ENCODE measurements at regions not wholly inside any gene's neighbourhood (a gene's known extent, or its start where the extent isn't known, plus 50 kb on each side); places are given as distances from the start of the nearest gene placed in this dataset.

DNA sequence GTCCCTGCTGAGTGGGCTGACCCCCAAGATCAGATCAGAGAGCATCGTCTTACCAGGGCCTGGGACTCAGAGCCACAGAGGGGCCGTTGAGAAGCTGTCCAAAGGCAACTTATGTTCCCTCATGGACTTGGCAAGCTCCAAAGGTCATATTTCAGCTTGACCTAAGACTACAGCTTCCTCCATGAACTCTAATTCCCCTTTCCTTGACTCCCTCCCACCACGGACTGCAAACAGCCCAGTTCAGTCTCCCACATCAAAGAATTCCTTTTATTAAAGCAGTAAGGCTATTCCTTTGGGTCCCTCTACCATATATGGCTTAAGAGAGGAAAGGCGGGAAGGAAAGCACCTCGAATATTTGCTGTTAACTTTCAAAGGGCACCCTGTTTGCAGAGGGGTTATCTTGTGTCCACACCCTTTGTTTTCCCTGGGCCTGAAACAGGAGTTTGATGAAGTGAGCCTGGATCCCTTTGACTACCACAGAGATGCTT lies 146.1 kb upstream of the THBS1 start:
- no peak for DNase-seq

DNA sequence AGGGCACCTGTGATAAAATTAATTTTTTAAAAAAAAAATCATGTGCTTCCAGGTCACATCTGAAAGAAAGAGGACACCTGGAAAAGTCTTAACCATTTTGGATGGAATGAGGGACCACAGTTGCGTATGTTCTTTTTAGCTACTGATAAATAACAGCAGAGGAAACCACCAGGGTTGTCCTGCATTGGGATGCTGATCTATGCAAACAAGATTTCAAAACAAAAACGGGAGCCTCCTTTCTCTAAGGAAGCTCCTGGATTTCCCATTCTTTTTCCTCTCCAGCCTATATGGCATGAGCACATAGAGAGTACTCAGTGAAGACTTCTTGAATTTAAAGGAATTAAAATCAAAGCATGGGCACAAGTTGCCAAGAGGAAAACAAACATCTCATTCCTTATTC lies 145.6 kb upstream of the THBS1 start:
- no peak for DNase-seq

DNA sequence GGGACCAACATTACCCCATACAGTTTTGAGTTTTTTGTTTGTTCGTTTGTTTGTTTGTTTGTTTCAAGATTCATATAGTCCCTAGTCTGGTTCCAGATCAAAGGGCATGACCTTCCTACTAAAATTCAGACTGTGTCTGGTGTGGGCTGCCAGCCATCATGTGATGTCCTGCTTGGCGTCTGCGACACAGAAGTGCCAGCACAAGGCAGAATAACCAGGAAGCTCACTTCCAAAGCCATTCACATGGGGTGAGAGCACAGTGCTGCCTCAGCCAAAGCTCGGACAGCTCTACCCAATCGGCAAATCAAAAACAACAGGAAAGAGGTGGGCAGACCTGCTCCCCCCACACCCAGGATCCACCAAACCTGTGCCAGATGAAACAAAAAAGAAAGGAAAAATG lies 142.6 kb upstream of the THBS1 start:
- no peak for DNase-seq

DNA sequence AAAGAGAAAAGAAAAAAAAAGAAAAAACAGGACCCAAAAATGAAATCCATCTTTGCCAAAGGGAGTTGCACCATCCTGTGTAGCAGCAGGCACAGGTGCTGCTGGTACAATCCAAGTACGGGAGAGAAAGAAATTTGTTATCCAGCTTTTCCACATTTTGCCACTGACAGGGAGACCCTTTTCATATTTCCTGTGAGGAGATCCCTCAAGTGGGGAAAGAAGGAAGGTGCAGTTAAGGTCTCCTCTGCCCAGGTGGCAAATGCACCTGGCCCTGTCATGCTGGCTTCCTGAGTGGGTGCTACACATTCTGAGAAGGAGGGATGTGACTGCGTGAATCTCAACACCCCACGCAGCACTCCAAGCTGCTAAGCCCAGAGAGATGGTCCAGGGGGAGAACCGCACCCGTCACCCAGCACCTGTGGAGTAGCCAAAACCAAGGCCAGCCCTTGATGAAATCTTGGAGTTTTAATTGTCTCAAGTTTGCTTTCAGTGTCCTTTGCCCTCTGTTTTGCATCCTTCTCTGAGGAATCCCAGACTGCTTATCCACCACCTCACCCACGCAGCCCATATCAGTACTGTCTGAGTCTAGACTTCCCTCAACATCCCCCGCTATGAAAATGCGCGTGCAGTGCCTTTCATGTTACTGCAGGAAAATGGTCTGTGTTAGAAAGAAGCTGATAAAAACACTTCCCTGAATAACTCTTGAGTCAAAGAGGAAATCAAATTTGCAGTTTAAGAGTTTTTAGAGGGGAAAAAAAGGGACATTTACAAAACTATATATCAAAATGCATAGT lies 141.9 kb upstream of the THBS1 start:
- DNase-seq, result no peak

DNA sequence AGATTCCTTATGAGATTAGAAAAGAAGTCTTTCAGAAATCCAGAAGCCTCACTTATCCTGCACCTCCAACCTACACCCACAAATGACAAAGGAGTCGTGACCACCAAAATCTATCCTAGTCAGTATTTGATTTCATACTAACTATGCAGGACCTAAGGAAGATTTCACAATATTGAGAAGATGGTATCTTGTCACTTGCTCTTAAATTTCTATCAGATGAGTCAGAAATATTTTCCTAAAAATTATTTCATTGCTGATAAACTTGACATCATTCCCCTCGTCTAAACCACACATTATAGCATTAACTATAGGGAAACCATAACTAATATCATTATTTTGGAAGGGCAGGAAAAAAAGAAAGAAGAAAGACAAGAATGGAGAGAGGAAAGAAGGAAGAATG lies 138.0 kb upstream of the THBS1 start:
- no peak for DNase-seq

DNA sequence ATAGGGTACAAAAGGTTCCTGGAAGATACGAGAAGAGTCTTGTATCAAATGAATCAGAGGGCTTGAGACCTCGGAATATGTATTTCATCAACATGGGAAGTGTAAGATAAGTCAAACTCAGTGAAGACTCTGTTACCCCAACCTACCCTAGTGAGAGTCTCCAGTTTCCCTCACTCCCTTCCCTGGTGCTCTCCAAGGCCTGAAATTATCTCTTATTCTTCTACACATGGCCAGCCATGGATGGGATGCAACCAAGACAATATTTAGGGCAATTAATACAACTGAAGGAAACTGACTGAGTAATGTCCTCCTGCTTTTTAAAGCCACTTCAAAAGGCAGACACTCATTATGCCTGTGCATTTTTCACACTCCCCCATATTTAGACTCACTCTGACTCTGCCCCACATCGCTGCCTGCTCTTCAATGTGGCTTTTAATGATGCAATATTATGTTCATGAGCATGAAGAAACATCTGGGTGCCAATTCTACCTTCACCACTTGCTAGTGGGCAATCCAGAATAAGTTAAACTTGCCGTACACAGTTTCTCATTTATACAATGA lies 137.1 kb upstream of the THBS1 start:
- DNase-seq, result no peak

DNA sequence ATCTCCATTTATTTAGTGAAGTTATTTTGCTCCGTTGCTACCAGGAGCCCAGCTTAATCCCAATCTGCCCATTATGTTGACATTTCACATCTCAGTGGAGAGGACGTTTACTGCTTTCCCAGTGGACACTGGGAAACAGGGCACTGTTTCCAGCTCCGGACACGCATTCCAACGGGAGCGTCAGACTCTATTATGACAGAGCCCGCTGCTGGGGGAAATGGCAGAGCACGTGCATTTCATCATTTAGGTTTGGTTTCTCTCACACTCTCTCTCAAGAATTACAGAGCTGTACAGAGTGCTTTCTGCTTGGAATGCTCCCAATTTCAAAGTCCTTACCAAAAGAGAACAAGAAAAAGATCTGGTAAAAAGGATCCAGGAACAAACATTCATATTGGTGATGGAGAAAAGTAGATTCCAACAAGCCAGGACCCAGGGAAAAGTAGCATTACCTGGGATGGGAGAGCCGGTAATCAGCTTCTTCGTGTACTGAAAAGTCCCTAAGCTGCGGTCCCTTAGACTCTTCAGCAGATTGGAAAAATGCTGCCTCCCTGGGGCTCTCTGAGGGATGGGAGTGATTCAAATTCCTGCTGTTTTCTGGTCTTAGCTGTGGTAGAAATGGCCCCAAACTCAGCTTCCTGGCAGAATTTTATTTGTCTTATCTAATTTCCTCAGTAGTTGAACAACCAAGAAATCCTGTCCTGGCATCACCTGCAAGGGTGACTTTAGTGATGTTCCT lies 136.0 kb upstream of the THBS1 start:
- no peak for DNase-seq

DNA sequence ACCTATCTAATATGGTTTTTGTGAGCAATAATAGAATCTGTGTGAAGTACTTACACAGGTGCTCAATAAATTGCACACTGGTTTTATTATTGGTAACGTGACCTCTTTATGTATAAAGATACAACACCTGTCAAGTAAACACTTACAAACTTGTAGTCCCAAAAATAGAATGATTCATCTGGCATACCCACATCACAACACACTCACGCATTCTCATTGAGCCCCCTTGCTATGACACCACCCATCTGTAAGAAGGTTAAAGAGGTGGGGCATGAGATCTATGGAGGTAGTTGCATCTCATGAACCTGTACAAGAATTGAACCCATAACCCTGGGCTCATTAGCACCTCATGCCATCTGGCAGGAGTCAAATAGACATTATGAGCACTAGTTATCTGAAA lies 134.9 kb upstream of the THBS1 start:
- DNase-seq, result no peak

DNA sequence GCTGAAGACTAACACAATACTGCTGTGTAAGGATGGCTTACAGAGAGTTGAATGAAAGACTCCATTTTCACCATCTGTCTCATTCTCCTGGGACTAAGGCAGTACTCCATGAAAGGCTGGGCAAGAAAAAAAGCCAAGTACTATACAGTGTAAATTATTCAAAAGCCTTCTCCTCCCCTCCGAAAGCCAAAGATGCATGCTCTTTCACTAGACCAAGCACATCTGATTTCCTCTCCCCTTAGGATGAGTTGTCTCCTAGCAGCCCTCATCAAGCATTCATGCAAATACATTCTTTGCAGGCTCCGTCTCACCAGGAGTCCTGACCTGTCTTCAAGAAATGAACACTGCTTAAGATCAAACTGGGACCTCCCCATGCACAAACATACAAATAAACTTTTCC lies 133.5 kb upstream of the THBS1 start:
- no peak for DNase-seq

DNA sequence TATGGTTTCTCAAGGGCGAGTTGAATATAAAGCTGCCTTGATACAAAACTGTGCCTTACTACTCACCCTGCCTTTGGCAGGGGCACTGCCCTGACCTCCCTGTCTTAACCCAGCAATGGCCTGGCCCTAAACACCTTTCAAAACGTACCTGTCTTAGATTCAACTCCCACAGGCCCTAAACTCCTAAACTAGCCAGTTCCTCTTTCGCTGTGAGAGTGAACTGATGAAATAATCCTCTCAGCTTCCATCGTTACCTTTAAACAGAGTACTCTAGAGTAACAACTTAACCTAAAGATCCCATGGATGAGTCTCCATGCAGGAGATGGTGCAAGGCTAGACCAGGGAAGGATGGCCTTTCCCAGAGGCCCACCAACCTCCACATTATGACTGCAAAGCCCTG lies 133.0 kb upstream of the THBS1 start:
- DNase-seq, result no peak

DNA sequence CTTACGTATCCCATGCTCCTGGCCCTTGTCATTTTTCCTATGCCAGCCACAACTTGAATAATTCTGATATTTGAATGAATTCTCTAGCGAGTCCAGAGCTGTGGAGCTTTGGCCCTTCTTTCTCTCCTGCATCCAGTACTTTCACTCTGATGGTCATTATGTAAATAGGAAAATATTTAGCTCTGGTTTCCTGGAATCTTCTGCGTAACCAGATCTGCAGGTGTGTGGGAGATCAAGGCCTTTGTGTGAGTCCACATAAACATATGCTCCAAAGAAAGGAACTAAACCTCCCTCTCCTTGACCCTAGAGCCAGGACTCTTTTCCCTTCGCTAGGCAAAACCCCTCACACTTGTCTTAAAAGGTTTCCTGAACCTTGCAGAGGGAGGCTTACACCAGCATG lies 132.5 kb upstream of the THBS1 start:
- no peak for DNase-seq

DNA sequence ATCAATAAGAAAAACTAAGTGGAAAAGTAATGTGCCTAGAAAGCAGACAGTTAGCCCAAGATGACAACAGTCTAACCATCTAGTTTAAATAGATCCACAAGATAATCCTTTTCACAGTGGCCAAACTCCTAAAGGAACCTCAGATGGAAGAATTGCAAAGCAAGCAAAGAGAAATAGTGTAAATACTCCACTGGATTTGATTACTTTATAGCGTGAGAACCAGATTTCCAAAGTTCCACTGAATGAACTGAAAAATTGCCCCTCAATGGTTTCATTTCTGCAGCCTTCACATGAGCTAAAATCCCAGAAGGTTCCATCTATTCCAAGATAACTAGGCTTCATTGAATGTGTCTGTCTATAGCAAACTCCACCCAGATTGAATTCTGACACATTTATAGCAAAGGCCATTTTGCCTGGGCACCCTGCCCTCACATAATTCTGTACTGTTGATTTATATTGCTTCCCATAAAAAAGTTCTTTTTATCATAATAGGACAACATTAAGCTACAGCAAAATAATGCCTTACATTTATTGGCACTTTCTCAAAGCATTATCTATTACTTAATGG lies 129.7 kb upstream of the THBS1 start:
- DNase-seq, result no peak

DNA sequence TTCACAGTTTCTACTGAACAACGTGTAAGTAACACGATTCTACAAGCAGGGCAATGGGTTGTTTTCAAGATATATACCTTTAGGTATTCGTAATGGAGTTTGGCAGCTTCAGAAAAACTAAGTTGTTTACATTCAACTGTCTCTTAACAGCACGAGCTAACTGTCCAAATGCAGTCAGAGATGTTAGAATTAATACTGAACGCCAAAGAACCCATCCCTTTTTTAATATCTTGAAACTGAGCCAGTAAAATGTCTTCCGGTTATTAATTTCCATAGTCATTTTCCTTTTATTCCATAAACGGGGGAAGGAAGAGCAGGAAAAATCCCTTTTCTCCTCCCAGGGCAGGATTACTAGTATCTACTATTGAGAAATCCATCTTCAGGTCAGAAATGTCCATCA lies 129.0 kb upstream of the THBS1 start:
- DNase-seq, result no peak

DNA sequence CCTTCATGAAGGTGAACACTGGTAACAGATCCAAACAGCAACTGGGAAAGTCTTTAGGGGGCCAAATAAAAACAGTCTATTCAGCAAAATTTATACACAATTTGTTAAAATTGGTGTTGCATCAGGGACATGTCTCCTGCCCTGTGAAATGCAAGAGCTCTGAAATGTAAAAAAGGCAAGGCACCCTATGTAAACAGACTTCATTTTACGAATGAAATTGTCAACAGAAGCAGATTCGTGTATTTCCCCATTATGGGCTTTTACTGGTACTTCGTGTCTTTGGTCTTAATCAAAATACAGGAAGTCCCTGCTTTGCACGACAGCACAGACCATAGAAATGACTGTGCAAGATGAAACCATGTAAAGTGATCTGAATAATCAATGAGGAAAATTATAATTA lies 127.3 kb upstream of the THBS1 start:
- no peak for DNase-seq

DNA sequence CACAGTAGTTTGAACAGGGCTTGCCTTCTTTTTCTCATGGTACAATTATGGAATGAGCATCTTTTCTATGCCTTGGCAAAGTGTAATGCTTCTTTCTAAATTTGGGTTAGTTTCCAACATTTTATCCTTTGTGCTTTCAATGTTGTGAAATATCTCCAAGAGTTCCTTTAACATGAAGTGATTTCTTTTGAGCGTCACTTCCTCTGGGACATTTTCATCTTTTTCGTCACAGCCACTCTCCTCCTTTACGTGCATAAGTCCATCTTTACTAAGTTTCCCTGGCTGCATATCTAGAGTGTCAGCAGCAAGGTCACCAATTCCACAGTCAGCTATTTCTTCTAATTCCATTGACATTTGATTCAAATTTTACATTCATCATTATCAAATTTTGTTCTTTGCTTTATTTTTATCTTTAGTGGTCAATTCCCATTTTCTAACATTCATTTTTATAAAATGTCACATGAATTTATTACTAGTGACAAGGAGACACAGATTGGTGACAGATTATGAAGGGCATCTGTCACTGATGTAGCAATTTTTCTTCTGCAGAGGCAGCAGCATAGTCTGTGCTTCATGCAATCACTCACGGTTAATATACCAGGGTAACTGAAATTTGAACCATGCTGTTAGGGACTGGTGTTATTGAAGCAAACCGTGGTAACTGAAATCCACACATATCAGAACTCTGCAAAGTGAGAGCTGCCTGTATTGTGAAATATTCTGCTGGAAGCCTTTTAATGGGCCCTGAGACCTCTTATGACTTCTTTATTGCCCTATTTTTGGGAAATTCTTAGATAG lies 126.5 kb upstream of the THBS1 start:
- no peak for DNase-seq

DNA sequence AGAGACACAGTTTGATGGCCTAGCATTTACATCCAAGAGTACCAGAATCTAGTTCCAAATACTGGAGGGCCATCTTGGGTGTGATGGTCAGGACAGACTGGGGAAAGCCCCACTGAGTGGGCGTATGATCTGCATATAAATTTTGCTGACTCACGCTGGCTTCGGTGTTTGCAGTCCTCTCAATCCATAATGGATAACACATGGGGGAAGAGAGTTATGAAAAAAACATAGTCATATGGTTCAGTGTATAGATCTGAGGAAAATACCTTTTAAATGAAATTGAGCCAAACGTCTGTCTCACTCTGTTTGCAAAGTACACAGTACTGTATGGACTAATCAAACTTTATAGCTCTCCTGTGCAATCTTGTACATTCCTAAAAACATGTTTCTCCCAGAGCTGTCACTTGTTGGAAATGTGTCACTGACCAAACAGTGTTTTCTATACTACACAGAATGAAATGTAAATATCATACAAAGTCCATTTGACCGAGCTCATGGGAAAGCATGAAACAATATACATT lies 125.3 kb upstream of the THBS1 start:
- no peak for DNase-seq

DNA sequence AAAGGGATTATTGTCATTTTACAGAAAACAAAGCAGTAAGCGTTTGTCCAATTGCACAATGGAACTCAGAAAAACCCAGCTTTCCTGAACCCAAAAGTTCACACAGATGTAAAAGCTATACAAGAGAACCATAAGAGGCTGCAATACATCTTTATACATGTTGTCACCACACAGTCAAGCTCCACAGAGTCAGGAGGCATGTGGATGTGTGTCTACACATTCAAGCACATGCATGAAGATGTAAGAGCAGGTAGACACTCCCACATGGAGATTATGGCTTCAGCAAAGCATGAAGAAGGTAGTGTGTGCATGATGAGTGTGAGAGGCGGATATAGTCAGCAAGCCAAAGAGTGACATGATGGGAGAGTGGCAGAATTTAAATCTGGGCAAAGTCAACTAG lies 124.7 kb upstream of the THBS1 start:
- no peak for DNase-seq

DNA sequence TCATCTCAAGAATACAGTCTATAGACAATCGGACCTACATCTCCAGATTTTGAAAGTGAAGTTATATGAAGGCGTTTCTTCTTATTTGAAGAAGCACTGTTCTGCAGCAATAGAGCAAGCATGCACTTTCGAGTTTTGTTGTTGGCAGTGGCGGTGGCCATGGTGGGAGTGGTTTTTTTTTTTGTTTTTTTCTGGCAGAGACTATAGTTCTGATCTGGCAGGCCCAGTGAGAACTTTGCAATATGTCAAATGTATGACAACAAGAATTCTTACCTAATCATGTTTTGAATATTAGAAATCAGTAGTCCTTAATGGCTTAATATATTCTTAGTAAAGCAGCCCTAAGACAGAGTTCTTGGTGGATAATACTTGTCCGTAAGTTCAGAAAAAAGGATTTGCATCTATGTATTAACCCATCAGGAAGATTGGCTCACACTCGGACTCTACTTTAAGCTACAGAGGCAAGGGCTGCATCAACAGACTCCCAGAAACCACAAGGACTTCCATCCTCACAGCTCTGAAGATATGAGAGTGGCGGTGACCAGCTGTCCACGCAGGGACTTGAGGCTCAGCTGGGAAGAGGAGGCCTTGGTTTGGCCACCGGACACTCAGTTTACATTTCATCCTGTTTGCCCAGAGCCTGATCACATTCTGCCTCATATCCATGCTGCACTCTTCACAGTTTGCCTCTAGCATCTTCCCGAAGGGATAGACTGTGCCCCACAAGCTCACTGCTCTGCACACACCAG lies 124.1 kb upstream of the THBS1 start:
- no peak for DNase-seq

DNA sequence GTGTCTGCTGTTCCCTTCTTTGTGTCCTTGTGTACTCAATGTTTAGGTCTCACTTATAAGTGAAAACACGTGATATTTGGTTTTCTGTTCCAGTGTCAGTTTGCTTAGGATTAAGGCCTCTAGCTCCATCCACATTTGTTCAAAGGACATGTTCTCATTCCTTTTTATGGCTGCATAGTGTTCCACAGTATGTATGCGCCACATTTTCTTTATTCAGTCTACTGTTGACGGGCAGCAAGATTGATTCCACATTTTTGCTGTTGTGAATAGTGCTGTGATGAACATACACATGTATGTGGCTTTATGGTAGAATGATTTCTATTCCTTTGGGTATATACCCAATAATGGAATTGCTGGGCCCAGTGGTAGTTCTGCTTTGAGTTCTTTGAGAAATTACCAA lies 122.7 kb upstream of the THBS1 start:
- no peak for DNase-seq

DNA sequence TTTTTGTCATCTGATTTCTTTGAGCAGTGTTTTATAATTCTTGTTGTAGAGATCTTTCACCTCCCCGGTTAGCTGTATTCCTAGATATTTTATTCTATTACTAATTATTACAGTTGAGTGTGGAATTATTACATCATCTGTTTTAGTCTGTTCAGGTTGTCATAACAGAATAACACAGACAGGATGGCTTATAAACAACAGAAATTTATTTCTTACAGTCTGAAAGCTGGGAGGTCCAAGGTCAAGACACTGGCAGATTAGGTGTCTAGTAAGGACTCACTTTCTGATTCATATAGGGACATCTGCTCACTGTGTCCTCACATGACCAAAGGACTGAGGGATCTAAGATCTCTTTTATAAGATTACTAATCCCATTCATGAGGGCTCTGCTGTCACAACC lies 121.3 kb upstream of the THBS1 start:
- DNase-seq, result no peak

DNA sequence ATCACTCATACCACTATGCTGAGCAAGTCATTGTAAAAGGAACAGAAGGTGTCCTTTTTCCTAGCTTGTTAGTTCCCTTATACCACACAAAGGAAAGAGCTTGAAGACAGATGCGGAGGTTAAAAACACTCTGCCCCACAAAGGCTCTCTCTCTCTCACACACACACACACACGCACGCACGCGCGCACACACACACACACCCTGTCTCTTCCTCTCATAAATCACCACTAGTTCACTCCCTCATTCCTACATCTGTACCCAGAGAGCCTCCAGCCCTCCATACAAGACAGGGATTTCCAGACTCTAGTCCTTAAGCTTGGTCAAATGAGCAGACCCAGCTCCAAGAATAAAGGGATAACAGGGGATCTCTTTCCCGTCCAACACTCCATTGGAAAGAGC lies 120.1 kb upstream of the THBS1 start:
- DNase-seq, result no peak
